ENCODE measurements at regions not wholly inside any gene's neighbourhood (a gene's known extent, or its start where the extent isn't known, plus 50 kb on each side); places are given as distances from the start of the nearest gene placed in this dataset.

DNA sequence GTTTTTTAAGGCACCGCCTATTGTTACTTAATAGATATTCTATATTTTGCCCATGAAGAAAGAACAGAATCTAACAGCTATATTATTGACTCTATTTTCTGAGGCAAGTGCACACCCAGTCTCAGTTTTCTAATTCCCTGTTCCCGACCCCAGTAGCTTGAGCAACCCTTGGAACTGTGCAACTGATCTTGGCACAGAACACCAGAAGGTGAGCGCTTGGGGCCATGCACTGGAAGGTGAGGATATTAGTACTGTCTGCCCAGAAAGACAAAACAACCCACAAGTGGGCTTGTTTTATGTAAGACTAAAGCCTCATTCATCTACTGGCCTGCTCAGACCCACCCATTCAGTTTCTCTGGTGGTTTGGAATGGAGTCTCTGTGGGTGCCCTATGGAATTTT is 188.8 kb upstream of the LINC00305 start:
- TF ChIP-seq, protein P1, sequence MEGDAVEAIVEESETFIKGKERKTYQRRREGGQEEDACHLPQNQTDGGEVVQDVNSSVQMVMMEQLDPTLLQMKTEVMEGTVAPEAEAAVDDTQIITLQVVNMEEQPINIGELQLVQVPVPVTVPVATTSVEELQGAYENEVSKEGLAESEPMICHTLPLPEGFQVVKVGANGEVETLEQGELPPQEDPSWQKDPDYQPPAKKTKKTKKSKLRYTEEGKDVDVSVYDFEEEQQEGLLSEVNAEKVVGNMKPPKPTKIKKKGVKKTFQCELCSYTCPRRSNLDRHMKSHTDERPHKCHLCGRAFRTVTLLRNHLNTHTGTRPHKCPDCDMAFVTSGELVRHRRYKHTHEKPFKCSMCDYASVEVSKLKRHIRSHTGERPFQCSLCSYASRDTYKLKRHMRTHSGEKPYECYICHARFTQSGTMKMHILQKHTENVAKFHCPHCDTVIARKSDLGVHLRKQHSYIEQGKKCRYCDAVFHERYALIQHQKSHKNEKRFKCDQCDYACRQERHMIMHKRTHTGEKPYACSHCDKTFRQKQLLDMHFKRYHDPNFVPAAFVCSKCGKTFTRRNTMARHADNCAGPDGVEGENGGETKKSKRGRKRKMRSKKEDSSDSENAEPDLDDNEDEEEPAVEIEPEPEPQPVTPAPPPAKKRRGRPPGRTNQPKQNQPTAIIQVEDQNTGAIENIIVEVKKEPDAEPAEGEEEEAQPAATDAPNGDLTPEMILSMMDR (IDR thresholded peaks at IDR 0.05), result no peak
- Histone ChIP-seq H3K9me3 (no peaks in the 10 kb centered on the region), H3K4me1 (ENCODE audit: control insufficient read depth in 1 of 2, insufficient read depth in 1 of 2, low read depth in 1 of 2, low read length in 1 of 2) (no peaks in the 10 kb centered on the region), H3K27me3 (no peaks in the 10 kb centered on the region), H3K27ac (no peak overlapping the region), H3K36me3 (no peaks in the 10 kb centered on the region), H3K4me3 (ENCODE audit: low read depth in 1 of 2, low read length in 1 of 2) (no peak overlapping the region)

- Histone ChIP-seq H3K27me3 (no peaks in the 10 kb centered on the region), H3K36me3 (no peaks in the 10 kb centered on the region), H3K27ac (no peak overlapping the region), H3K9me3 (no peaks in the 10 kb centered on the region), H3K4me3 (ENCODE audit: low read depth in 1 of 2, low read length in 1 of 2) (no peak overlapping the region), H3K4me1 (ENCODE audit: control insufficient read depth in 1 of 2, insufficient read depth in 1 of 2, low read depth in 1 of 2, low read length in 1 of 2) (no peaks in the 10 kb centered on the region)
- TF ChIP-seq, protein P1 (IDR thresholded peaks at IDR 0.05), result no peak
Observed at GRCh38 chr18:64337018-64337417, 188.1 kb upstream of the LINC00305 start.

GRCh38 chr18:64334748-64335147 is 185.9 kb upstream of the LINC00305 start:
- Histone ChIP-seq H3K9me3 (no peaks in the 10 kb centered on the region), H3K4me1 (ENCODE audit: control insufficient read depth in 1 of 2, insufficient read depth in 1 of 2, low read depth in 1 of 2, low read length in 1 of 2) (peaks cover 0 to 10% of the 10 kb centered on the region in 2 experiments), H3K4me3 (ENCODE audit: low read depth in 1 of 2, low read length in 1 of 2) (no peak overlapping the region), H3K36me3 (no peaks in the 10 kb centered on the region), H3K27ac (no peak overlapping the region), H3K27me3 (no peaks in the 10 kb centered on the region)
- TF ChIP-seq, protein P1 (IDR thresholded peaks at IDR 0.05), result no peak

- H3K36me3 ChIP-seq, result no peaks in the 10 kb centered on the region
- TF ChIP-seq, protein P1 (IDR thresholded peaks at IDR 0.05), result no peak
- H3K4me3 ChIP-seq (ENCODE audit: low read depth in 1 of 2, low read length in 1 of 2), result no peak overlapping the region
- H3K27me3 ChIP-seq, result no peaks in the 10 kb centered on the region
- peaks cover 0 to 10% of the 10 kb centered on the region in 2 experiments for H3K4me1 ChIP-seq (ENCODE audit: control insufficient read depth in 1 of 2, insufficient read depth in 1 of 2, low read depth in 1 of 2, low read length in 1 of 2)
- no peak overlapping the region for H3K27ac ChIP-seq
- no peaks in the 10 kb centered on the region for H3K9me3 ChIP-seq
Observed at GRCh38 chr18:64333584-64333983, 184.7 kb upstream of the LINC00305 start.

DNA sequence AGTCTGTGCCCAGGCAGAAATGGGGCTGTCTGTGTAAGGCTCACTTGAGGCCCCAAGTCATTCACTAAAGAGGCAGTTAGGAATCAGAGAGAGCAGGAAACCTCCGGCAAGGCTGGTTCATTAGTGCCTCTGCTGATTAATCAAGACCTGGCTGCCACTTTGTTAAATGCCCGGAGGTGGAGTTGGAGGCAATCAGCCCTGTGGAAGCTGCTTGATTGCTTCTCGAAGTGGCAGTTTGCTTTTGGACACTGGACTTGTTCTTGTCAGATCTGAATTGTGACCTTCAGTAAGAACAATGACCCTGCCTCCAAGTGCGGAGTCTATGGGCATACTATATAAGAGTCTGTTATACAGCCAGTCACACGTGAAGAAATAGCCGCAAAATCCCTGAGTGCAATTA is 183.9 kb upstream of the LINC00305 start:
- no peak overlapping the region for H3K27ac ChIP-seq
- no peak overlapping the region for H3K4me3 ChIP-seq (ENCODE audit: low read depth in 1 of 2, low read length in 1 of 2)
- peaks cover 0 to 10% of the 10 kb centered on the region in 2 experiments for H3K4me1 ChIP-seq (ENCODE audit: control insufficient read depth in 1 of 2, insufficient read depth in 1 of 2, low read depth in 1 of 2, low read length in 1 of 2)
- no peaks in the 10 kb centered on the region for H3K36me3 ChIP-seq
- TF ChIP-seq, protein P1 (IDR thresholded peaks at IDR 0.05), result no peak
- H3K27me3 ChIP-seq, result no peaks in the 10 kb centered on the region
- no peaks in the 10 kb centered on the region for H3K9me3 ChIP-seq

DNA sequence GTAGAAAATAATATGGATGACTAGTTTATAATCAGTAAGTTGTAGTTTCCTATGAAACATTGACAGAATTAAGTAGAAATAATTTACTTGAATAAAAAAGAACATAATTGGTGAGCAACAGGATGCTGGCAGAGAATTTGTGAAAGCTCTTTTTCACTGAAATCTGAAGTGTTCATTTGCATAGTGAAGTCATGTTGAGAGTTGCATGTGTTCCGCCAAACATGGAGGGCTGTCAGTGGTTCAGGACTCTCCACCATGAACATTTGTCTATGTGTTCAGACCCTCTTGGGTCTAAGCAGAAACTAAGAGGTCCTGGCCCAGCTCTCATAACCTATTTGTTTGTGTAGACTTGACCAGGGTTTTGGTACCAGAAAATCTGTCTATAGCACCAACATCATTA is 182.5 kb upstream of the LINC00305 start:
- H3K27ac ChIP-seq, result no peak overlapping the region
- no peaks in the 10 kb centered on the region for H3K36me3 ChIP-seq
- TF ChIP-seq, protein P1 (IDR thresholded peaks at IDR 0.05), result no peak
- no peaks in the 10 kb centered on the region for H3K9me3 ChIP-seq
- no peak overlapping the region for H3K4me3 ChIP-seq (ENCODE audit: low read depth in 1 of 2, low read length in 1 of 2)
- peaks cover 0 to 10% of the 10 kb centered on the region in 2 experiments for H3K4me1 ChIP-seq (ENCODE audit: control insufficient read depth in 1 of 2, insufficient read depth in 1 of 2, low read depth in 1 of 2, low read length in 1 of 2)
- no peaks in the 10 kb centered on the region for H3K27me3 ChIP-seq
